ENCODE measurements at regions not wholly inside any gene's neighbourhood (a gene's known extent, or its start where the extent isn't known, plus 50 kb on each side); places are given as distances from the start of the nearest gene placed in this dataset.
"Not testable (repeated sequence)": the region's sequence is repeated elsewhere in the genome, so short reads cannot be mapped to it uniquely, and the experiment has no call there.

GRCh38 chr9:63729021-63729420 is 1556.0 kb downstream of the FOXD4L5 start:
- TF ChIP-seq CTCF (IDR thresholded peaks at IDR 0.05); POLR2A (IDR thresholded peaks at IDR 0.05; ENCODE audit: low read depth): not testable (repeated sequence)

Data from esophagus muscularis mucosa (tissue), 3 donors.